ENCODE measurements at regions not wholly inside any gene's neighbourhood (a gene's known extent, or its start where the extent isn't known, plus 50 kb on each side); places are given as distances from the start of the nearest gene placed in this dataset.

DNA sequence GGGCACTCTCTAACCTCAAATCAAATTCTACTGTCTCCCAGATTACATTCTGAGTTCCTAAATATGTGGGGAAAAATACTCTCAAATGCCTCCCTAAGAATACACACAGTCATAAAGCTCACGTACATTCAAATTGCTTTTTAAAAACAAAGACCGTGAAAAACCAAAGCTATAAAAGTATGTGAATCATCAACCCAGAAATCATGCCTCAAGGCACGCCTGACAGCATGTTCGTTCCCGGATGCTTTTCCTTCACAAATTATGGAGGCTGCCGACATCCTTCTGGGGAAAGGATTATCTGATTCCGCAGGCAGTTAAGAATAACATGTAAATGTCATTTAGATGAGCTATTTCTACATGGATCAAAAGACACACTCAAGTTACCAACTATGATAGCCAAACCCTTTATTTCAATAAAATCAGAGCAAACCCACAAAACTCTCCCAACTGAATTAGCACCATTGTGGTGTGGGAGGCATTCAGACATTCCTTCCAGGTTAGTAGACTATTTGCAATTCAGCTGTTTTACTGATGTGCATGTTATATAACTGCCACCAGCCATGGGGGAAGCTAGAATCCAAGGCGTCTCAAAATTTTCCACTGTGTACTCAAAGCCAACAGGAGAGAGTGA is 398.2 kb upstream of the TRIB2 start:
- TF ChIP-seq GATA2 (IDR thresholded peaks at IDR 0.05; ENCODE audit: low read depth, low read length), result no peak
- no peak for TF ChIP-seq GATA3 (IDR thresholded peaks at IDR 0.05; ENCODE audit: low read depth, low read length)

DNA sequence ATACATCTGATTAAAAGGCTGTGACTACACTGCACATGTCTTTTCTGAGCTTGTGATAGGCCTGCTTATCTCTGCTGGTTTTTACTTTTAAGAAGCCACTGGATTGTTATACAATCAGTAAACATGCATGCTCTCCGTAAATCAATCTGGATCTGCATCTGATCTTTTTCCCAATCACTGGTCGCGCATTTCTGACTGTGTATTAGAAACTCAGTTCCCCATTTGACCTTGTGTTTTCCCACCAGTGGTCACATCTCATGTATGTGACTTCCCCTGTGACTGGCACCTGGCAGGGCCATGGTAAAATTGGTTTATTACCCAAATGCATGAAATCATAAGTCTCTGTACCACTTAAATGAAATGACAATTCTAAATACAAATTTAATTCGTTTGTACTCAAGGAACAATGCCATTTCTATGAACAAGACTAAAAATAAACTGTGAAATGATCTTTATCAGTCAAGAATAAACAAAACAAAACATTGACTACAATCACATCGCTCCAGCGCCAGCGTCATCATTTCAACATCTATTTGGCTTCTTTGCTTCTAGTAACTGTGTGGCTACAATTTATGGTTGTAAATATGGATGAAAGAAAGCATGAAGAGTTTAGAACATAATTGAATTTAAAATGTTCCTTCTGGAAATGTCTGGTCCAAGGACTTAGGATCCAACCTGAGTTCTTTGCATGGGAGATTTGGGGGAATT is 396.6 kb upstream of the TRIB2 start:
- TF ChIP-seq GATA3 (IDR thresholded peaks at IDR 0.05; ENCODE audit: low read depth, low read length), result no peak

GRCh38 chr2:12320991-12321641 is 395.6 kb upstream of the TRIB2 start:
- TF ChIP-seq GATA2 (IDR thresholded peaks at IDR 0.05; ENCODE audit: low read depth, low read length) (no peak), GATA3 (IDR thresholded peaks at IDR 0.05; ENCODE audit: low read depth, low read length) (no peak)

GRCh38 chr2:12321886-12322285 is 394.9 kb upstream of the TRIB2 start:
- TF ChIP-seq GATA3 (IDR thresholded peaks at IDR 0.05; ENCODE audit: low read depth, low read length) (no peak), GATA2 (IDR thresholded peaks at IDR 0.05; ENCODE audit: low read depth, low read length) (no peak)

DNA sequence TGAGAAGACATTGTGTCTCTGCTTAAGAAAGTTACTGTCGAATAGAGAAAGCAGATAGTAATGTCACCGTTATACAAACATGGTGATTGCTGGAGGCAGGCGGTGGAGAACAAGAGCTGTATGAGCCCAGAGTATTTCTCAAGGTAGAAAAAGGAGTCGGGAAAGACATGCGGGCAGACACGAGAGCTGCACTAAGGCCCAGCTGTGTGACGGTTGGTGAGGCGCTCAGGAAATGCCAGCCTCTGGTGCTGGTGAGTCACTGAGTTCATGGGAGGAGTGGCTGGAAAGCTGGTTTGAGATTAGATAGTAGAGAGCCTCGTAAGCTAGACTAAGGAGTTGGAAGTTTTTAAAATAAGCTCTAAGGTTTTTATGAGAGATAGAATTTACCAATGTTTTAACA is 390.9 kb upstream of the TRIB2 start:
- TF ChIP-seq GATA2 (IDR thresholded peaks at IDR 0.05; ENCODE audit: low read depth, low read length), result no peak
- no peak for TF ChIP-seq GATA3 (IDR thresholded peaks at IDR 0.05; ENCODE audit: low read depth, low read length)

DNA sequence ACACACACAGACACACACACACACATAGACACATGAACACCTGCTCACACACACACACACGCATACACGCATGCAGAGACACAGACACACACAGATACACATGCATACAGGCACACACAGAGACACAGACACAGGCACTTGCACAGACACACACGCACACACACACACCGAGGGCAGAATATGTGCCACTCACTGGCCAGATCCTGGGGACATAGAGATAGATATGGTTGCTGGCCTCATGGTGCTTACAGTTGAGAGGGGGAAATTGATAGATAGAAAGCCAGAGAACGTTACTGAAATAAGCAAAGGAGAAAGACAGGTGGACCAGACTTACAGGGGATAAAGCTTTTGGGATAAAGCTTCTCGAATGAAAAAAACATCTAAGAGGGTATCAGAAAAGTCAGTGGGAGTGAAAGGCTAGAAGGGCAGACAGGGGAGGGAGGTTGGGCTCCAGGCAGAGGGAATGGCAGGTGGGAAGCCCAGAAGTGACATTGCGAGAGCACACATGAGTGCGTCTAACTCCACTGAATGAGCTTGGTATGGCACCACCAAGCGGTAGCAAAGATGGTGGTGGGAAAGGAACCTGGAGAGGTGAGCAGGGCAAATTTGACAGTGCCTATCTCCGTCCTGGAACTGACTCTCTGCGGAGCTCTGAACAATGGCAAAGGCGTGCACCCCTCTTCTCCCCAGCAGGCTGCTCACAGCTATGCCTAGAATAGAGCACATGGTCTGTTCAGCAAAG is 390.1 kb upstream of the TRIB2 start:
- TF ChIP-seq GATA3 (IDR thresholded peaks at IDR 0.05; ENCODE audit: low read depth, low read length), result no peak
- TF ChIP-seq GATA2 (IDR thresholded peaks at IDR 0.05; ENCODE audit: low read depth, low read length), result no peak

DNA sequence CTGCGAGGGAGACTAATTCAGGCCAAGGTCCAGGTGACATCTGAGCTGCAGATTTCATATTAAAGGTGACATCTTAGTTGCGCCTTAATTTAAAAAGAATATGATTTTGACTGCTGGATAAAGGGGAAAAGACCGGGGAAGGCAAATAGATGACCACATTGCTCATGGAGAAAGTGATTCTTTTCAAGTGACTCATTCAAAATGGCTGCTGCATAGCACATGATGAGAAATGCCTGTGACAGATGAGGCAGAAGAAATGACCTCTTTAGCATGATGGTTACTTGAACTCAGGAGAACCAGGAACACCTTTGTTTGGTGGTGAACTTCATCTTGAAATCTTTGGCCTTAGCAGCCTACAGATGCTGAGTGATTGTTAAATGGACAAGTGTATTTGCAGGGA is 385.8 kb upstream of the TRIB2 start:
- TF ChIP-seq GATA2 (IDR thresholded peaks at IDR 0.05; ENCODE audit: low read depth, low read length) (no peak), GATA3 (IDR thresholded peaks at IDR 0.05; ENCODE audit: low read depth, low read length) (no peak)

GRCh38 chr2:12331698-12332097 is 385.0 kb upstream of the TRIB2 start:
- TF ChIP-seq GATA3 (IDR thresholded peaks at IDR 0.05; ENCODE audit: low read depth, low read length) (no peak), GATA2 (IDR thresholded peaks at IDR 0.05; ENCODE audit: low read depth, low read length) (no peak)

- no peak for TF ChIP-seq GATA3 (IDR thresholded peaks at IDR 0.05; ENCODE audit: low read depth, low read length)
- no peak for TF ChIP-seq GATA2 (IDR thresholded peaks at IDR 0.05; ENCODE audit: low read depth, low read length)
These were observed 383.4 kb upstream of the TRIB2 start for GRCh38 chr2:12333293-12333692.

DNA sequence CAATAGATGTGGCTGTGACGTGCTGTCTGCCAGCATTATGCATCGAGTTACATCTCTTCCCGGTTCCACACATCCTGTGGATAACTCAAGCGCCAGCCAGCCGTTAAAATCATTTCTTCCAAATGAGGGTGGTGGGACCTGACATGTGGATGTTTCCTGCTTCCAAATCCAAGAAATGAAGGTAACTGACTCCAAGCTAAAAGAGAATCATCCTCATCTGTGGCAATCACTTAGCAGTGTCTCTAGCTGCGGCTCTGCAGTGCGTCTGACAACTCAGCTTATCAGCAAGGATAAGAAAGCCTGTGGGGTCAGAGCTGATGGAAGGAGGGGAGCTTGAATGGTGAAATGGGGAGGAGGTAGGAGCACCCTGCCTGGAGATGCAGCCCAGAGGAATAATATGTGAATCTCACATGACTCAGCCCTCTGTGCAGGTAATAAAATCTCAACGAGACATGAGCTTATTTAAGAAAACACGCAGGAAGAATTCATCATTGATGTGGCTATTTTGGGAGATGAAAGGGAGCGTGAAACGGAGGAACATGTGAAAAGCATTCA is 382.2 kb upstream of the TRIB2 start:
- TF ChIP-seq GATA2 (IDR thresholded peaks at IDR 0.05; ENCODE audit: low read depth, low read length) (no peak), GATA3 (IDR thresholded peaks at IDR 0.05; ENCODE audit: low read depth, low read length) (no peak)

DNA sequence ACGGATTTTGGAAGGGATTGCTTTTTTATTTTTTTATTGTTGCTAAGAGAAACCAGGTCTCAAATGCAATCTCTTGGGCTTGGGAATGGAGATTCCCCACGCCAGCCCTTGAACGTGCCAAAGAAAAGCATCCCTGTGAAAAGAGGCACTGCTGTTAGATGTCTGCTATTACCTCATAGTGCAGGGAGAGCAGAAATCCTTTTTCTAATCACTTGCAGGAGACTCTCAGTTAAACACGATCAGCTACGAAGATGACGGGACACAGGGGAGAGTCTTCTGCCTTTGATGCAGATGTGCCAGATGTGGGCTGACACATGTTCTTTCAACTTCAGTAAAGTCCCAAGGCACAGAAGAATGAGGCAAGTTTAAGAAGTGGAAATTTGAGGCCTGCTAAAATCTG is 381.6 kb upstream of the TRIB2 start:
- TF ChIP-seq GATA3 (IDR thresholded peaks at IDR 0.05; ENCODE audit: low read depth, low read length), result no peak
- no peak for TF ChIP-seq GATA2 (IDR thresholded peaks at IDR 0.05; ENCODE audit: low read depth, low read length)

- TF ChIP-seq GATA3 (IDR thresholded peaks at IDR 0.05; ENCODE audit: low read depth, low read length) (no peak), GATA2 (IDR thresholded peaks at IDR 0.05; ENCODE audit: low read depth, low read length) (no peak)
These were observed 380.7 kb upstream of the TRIB2 start for GRCh38 chr2:12335995-12336394.

DNA sequence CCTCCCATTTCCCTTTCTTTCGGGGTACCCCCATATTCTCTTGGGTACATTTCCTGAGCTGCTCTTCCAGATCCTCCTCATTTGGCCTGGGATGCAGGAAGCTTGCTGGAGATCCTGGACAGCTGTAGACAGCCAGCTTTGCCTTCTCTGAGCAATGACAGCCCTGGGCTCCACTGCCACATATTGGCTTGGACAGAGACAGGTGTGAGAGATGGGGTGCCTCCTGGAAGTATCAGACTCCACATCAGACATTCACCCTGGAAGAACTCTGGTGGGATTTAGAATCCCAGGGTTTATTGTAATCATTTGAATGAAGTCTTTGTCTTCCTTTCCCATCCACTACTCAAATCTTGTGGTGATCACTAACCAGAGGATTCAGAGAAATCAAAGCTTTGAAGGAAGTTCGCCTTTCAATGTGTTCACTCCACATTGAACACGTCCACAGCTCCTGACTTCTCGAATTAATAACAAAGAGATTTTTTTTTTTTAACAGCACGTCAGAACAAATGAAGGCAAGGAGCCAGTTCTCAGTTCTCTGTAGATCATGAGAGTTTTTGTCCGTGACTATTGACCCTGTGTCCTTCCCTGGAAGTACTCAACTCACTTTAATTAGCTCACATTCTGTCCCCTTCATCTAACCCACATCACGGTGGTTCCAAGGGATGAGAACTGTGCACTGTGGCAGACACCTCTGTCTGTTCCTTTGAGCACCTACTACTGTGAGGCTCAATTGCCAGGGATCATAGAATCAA is 377.6 kb upstream of the TRIB2 start:
- TF ChIP-seq GATA2 (IDR thresholded peaks at IDR 0.05; ENCODE audit: low read depth, low read length), result no peak
- TF ChIP-seq GATA3 (IDR thresholded peaks at IDR 0.05; ENCODE audit: low read depth, low read length), result no peak

Measured in SH-SY5Y (cell line).